Gastrocnemius medialis (tissue), 4 donors: ENCODE measurements at regions not wholly inside any gene's neighbourhood (a gene's known extent, or its start where the extent isn't known, plus 50 kb on each side); places are given as distances from the start of the nearest gene placed in this dataset.

Source experiments
- ATAC-seq, 2 donors: fragments of 150-250 bp; one replicate each; pipeline ENCODE4 v1.9.1; 2016
- DNase-seq, 2 donors: peaks; one replicate each; pipeline ENCODE4 v3.0.0-alpha.2; 2019
- H3K27ac ChIP-seq, 4 donors: fragments of 200-600 bp; sonication (generic); 1 replicate in 1 of 4; 2 replicates in 3 of 4; pipeline ENCODE4 v1.5.1; 2016 to 2018; ENCODE audit warnings: mild to moderate bottlenecking in 2 of 4, moderate library complexity in 1 of 4
- H3K27me3 ChIP-seq, 3 donors: fragments of 200-600 bp; sonication (generic) in 2 of 3; 1 replicate in 1 of 3; 2 replicates in 2 of 3; pipeline versions ENCODE4 v1.5.1 to v1.6.0; 2016 to 2019; ENCODE audit warnings: mild to moderate bottlenecking in 1 of 3, moderate library complexity in 1 of 3
- H3K36me3 ChIP-seq, 2 donors: fragments of 200-600 bp; sonication (generic) in 1 of 2; one replicate each; pipeline ENCODE4 v1.5.1; 2017 to 2018
- H3K4me1 ChIP-seq, 2 donors: fragments of 200-600 bp; sonication (generic) in 1 of 2; one replicate each; pipeline ENCODE4 v1.5.1; 2016 to 2017; ENCODE audit warnings: mild to moderate bottlenecking in 2 of 2
- H3K4me3 ChIP-seq, 4 donors: fragments of 200-600 bp; sonication (generic) in 3 of 4; 1 replicate in 1 of 4; 2 replicates in 3 of 4; pipeline ENCODE4 v1.5.1; 2016 to 2019; ENCODE audit warnings: mild to moderate bottlenecking in 2 of 4
- H3K9me3 ChIP-seq, 3 donors: fragments of 200-600 bp; sonication (generic) in 2 of 3; 1 replicate in 1 of 3; 2 replicates in 2 of 3; pipeline ENCODE4 v1.5.1; 2016 to 2019
- POLR2A ChIP-seq, 2 donors: fragments of 450-650 bp; IDR thresholded peaks; one replicate each; pipeline ENCODE4 v1.6.1; 2017; ENCODE audit warnings: antibody characterized with exemption in 2 of 2, mild to moderate bottlenecking in 2 of 2, moderate library complexity in 2 of 2
- in situ Hi-C, 4 donors: fragments of 200-750 bp; cut with MboI; loops; one replicate each; pipeline versions ENCODE4 v1.15.0 to v1.8.0; 2017; ENCODE audit warnings: low sequenced_read_pairs in 4 of 4
- intact Hi-C: fragments of 100-400 bp; cut with DNase I; formaldehyde crosslinking; loops from one replicate; pipeline ENCODE4 v1.15.1; 2023; ENCODE audit warnings: low total_unique reads
- TF ChIP-seq, protein P1 (sequence below), 5 experiments: fragments of 450-650 bp in 3 of 5; fragments of 200-600 bp in 2 of 5; sonication (generic) in 2 of 5; IDR thresholded peaks in 4 of 5; conservative IDR thresholded peaks in 1 of 5; 1 replicate in 4 of 5; 2 replicates in 1 of 5; pipeline ENCODE4 v1.5.1; 2016 to 2019; ENCODE audit warnings: antibody characterized with exemption in 5 of 5, mild to moderate bottlenecking in 3 of 5, moderate library complexity in 3 of 5

DNA sequence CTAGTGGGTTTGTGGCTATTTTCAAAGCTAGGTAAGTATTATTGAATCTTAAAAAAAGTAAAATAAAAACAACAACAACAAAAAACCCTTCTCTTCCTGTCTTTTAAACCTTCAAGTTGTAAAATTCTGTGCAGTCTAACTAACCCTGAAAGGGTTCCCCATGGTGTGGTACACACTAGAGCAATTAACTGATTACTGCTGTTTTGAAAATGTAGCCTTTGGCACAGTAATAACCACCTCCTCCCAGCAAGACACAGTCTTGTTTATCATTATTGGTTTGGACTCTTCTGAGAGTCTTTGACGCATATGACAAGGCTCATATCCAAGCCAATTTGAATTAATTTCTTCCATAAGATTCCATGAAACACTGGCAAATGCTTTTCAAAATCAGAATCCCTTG, 2184.6 kb upstream of the PIK3C3 start:
- intact Hi-C loops: no loop called here
- DNase-seq (no peak), ATAC-seq (no peak)
- Histone ChIP-seq H3K27me3 (no peaks in the 10 kb centered on the region), H3K9me3 (no peaks in the 10 kb centered on the region), H3K4me3 (no peak overlapping the region), H3K36me3 (no peaks in the 10 kb centered on the region), H3K4me1 (no peaks in the 10 kb centered on the region), H3K27ac (no peak overlapping the region)
- TF ChIP-seq, protein P1, sequence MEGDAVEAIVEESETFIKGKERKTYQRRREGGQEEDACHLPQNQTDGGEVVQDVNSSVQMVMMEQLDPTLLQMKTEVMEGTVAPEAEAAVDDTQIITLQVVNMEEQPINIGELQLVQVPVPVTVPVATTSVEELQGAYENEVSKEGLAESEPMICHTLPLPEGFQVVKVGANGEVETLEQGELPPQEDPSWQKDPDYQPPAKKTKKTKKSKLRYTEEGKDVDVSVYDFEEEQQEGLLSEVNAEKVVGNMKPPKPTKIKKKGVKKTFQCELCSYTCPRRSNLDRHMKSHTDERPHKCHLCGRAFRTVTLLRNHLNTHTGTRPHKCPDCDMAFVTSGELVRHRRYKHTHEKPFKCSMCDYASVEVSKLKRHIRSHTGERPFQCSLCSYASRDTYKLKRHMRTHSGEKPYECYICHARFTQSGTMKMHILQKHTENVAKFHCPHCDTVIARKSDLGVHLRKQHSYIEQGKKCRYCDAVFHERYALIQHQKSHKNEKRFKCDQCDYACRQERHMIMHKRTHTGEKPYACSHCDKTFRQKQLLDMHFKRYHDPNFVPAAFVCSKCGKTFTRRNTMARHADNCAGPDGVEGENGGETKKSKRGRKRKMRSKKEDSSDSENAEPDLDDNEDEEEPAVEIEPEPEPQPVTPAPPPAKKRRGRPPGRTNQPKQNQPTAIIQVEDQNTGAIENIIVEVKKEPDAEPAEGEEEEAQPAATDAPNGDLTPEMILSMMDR (IDR thresholded peaks at IDR 0.05 in 4 of 5, conservative IDR thresholded peaks at IDR 0.05 in 1 of 5): no peak
- no peak for TF ChIP-seq POLR2A (IDR thresholded peaks at IDR 0.05)
- in situ Hi-C loops: loop anchor here in 1 of 4 donors (25.0 kb wide), 1 partner anchor 92 kb away; no protein-coding TSS in a partner anchor

DNA sequence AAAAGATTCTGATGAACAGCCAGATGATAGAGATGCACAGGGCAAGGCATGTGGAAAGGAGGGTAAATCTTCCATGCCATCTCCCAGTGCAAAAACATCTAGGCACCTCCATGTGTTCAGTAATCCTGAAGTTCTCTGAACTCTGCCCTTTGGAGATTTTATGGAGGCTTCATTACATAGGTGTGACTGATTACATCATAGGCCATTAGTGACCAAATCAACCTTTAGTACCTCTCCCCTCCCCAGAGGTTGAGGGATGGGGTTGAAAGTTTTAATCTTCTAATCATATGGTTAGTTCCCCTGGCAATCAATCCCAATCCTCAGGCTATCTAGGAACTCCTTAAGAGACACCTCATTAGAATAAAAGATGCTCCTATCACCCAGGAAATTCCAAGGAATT, 2190.2 kb upstream of the PIK3C3 start:
- ATAC-seq (no peak), DNase-seq (no peak)
- TF ChIP-seq, protein P1 (IDR thresholded peaks at IDR 0.05 in 4 of 5, conservative IDR thresholded peaks at IDR 0.05 in 1 of 5): no peak
- in situ Hi-C loops (loop anchor here in 1 of 4 donors (10.0 to 25.0 kb wide), 2 partner anchors 60 to 97 kb away; no protein-coding TSS in a partner anchor), intact Hi-C loops (no loop called here)
- Histone ChIP-seq H3K36me3 (no peaks in the 10 kb centered on the region), H3K27ac (no peak overlapping the region), H3K9me3 (no peaks in the 10 kb centered on the region), H3K27me3 (no peaks in the 10 kb centered on the region), H3K4me3 (no peak overlapping the region), H3K4me1 (no peaks in the 10 kb centered on the region)

DNA sequence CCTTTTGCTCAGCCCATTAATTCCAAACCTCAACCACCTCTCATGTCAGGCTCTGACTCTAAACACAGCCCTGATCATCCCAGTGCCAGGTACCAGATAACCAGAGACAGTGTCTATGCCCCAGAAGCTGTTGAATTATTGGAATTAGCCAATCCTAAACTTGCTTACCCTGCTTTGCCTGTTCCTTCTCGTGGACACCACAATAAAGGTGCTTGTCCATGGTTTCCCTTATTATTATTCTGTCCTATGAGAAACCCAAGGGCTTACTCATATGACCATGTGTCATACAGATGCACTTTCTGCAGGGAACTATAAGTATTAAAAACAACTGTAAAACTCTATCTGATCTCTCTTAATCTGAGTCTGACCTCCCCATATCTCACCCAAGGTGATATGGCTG, 2193.8 kb upstream of the PIK3C3 start:
- ATAC-seq (no peak), DNase-seq (no peak)
- Histone ChIP-seq H3K9me3 (no peaks in the 10 kb centered on the region), H3K4me3 (no peak overlapping the region), H3K27ac (no peak overlapping the region), H3K36me3 (no peaks in the 10 kb centered on the region), H3K27me3 (no peaks in the 10 kb centered on the region), H3K4me1 (no peaks in the 10 kb centered on the region)
- TF ChIP-seq POLR2A (IDR thresholded peaks at IDR 0.05): no peak
- TF ChIP-seq, protein P1 (IDR thresholded peaks at IDR 0.05 in 4 of 5, conservative IDR thresholded peaks at IDR 0.05 in 1 of 5): no peak
- intact Hi-C loops: no loop called here
- in situ Hi-C loops: loop anchor here in 1 of 4 donors (10.0 to 25.0 kb wide), 2 partner anchors 56 to 101 kb away; no protein-coding TSS in a partner anchor

DNA sequence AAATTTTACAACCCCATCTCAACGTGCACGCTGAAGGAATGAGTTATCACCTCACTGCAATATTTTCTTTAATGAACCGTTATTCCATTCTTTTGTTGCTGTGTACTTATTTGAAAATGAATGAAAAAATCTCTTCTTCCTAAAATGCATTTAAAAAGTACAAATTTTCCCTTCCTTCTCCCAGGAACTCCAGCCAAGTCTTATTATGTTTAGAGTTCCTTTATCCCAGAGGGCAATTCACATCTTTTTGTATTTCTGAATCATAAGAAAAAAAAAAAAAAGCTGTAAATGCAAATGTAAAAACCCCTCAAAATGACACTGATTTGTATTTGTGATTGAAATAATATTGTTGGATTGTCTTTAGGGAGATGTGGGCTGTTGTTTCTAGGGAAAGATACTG, 2194.3 kb upstream of the CELF4 start:
- intact Hi-C loops (no loop called here), in situ Hi-C loops (loop anchor here in 1 of 4 donors (10.0 to 25.0 kb wide), 2 partner anchors 55 to 102 kb away; no protein-coding TSS in a partner anchor)
- DNase-seq (no peak), ATAC-seq (no peak)
- TF ChIP-seq POLR2A (IDR thresholded peaks at IDR 0.05): no peak
- TF ChIP-seq, protein P1 (IDR thresholded peaks at IDR 0.05 in 4 of 5, conservative IDR thresholded peaks at IDR 0.05 in 1 of 5): no peak
- H3K4me1 ChIP-seq: no peaks in the 10 kb centered on the region
- no peak overlapping the region for H3K4me3 ChIP-seq
- H3K27me3 ChIP-seq: no peaks in the 10 kb centered on the region
- H3K27ac ChIP-seq: no peak overlapping the region
- H3K36me3 ChIP-seq: no peaks in the 10 kb centered on the region
- H3K9me3 ChIP-seq: no peaks in the 10 kb centered on the region

DNA sequence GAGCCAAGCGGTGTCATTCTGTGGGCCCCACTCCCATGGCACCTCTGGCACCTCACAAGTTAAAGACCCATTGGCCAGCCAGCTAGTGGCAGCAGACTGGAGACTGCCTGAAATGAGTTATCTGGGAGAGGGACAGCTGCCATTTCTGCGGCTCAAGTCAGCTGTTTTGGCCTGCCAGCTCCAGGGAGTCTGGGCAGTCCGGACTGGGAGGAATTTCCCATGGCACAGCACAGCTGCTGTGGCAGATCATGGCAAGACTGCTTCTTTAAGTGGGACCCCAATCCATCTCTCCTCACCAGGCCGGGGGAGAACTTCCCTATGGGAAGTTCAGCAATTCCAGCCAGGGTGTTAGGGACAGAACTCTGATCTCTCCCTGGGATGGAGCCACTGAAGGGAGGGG, 2187.6 kb upstream of the CELF4 start:
- Histone ChIP-seq H3K9me3 (no peaks in the 10 kb centered on the region), H3K36me3 (no peaks in the 10 kb centered on the region), H3K27me3 (no peaks in the 10 kb centered on the region), H3K4me3 (no peak overlapping the region), H3K27ac (no peak overlapping the region), H3K4me1 (no peaks in the 10 kb centered on the region)
- no peak for TF ChIP-seq POLR2A (IDR thresholded peaks at IDR 0.05)
- TF ChIP-seq, protein P1 (IDR thresholded peaks at IDR 0.05 in 4 of 5, conservative IDR thresholded peaks at IDR 0.05 in 1 of 5): no peak
- DNase-seq: no peak
- in situ Hi-C loops (loop anchor here in 1 of 4 donors (25.0 kb wide), 1 partner anchor 109 kb away; no protein-coding TSS in a partner anchor), intact Hi-C loops (no loop called here)
- no peak for ATAC-seq
